ENCODE measurements at regions not wholly inside any gene's neighbourhood (a gene's known extent, or its start where the extent isn't known, plus 50 kb on each side); places are given as distances from the start of the nearest gene placed in this dataset.
A peak's percentile ranks its signal among the peaks of the same experiment; 100 is the strongest.

DNA sequence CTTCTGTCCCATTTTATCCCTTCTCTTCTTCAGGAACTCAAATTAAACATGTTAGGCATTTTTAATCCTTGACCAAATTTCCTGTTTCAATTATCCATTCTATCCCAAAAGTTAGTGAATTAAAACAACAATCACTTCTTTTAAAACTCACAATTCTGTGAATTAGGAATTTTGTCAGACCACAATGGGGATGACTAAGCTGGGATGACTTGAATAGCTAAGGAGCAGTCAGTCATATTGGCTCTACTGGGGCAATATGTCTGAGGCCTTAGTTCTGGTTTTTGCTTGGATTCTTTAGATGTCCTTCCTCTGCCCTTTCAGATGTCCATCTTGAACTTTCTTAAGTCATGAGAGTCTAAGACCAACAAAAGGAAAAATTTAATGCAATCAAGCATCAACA, 178.2 kb upstream of the TGFBR2 start:
- TF ChIP-seq, protein P1, sequence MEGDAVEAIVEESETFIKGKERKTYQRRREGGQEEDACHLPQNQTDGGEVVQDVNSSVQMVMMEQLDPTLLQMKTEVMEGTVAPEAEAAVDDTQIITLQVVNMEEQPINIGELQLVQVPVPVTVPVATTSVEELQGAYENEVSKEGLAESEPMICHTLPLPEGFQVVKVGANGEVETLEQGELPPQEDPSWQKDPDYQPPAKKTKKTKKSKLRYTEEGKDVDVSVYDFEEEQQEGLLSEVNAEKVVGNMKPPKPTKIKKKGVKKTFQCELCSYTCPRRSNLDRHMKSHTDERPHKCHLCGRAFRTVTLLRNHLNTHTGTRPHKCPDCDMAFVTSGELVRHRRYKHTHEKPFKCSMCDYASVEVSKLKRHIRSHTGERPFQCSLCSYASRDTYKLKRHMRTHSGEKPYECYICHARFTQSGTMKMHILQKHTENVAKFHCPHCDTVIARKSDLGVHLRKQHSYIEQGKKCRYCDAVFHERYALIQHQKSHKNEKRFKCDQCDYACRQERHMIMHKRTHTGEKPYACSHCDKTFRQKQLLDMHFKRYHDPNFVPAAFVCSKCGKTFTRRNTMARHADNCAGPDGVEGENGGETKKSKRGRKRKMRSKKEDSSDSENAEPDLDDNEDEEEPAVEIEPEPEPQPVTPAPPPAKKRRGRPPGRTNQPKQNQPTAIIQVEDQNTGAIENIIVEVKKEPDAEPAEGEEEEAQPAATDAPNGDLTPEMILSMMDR (IDR thresholded peaks at IDR 0.05; ENCODE audit: low read length, missing control alignments) = no peak
- no peak overlapping the region for H3K4me3 ChIP-seq (replicated peaks; ENCODE audit: low read depth, low read length)
- peak; percentile 41 for DNase-seq (ENCODE audit: low read depth)

DNA sequence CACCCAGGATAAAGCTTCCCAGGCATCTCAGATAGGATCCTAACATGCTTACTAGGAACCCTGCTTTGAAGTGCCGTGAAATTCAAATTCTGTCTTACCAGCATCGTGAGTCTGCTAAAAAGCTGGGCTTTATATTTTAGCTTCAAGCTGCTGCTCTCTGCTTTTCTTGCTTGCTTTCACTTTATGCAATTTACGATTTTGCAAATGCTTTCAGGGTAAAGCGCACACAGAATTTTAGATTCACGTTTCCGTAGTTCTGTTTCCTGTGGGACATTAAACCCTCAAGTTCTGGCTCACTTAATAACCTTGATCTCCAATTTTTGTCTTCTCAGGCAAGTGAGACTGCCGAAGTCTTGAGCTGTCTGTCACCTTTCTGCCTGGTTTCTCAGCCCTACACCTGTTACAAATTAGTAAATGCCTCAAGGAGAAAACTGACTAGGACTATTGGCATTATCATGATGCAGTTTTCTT, 170.5 kb upstream of the TGFBR2 start:
- no peak overlapping the region for H3K4me3 ChIP-seq (replicated peaks; ENCODE audit: low read depth, low read length)
- TF ChIP-seq, protein P1 (IDR thresholded peaks at IDR 0.05; ENCODE audit: low read length, missing control alignments) = no peak
- DNase-seq (ENCODE audit: low read depth) = no peak

DNA sequence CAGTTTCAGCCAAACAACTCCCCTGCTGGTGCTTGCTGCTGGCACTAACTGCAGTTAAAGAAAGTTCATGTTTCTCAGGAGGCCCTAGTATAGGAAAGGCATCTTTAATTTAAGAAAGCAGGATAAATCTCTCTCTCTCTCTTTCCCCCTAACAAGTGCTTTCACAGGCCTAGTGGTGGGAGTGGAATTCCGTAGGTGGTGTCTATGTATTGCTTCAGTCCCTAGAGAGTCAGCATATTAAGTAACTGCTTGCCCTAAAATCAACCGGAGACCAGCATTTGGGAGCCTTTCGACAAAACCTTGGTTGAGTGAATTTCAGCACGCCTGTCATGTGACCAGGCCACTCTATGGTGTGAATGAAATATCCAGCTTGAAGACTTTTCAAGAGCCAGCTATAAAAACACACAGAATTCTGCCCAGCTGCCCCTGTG, 169.2 kb upstream of the TGFBR2 start:
- H3K4me3 ChIP-seq (replicated peaks; ENCODE audit: low read depth, low read length) = no peak overlapping the region
- TF ChIP-seq, protein P1 (IDR thresholded peaks at IDR 0.05; ENCODE audit: low read length, missing control alignments) = no peak
- peak; percentile 76 for DNase-seq (ENCODE audit: low read depth)

DNA sequence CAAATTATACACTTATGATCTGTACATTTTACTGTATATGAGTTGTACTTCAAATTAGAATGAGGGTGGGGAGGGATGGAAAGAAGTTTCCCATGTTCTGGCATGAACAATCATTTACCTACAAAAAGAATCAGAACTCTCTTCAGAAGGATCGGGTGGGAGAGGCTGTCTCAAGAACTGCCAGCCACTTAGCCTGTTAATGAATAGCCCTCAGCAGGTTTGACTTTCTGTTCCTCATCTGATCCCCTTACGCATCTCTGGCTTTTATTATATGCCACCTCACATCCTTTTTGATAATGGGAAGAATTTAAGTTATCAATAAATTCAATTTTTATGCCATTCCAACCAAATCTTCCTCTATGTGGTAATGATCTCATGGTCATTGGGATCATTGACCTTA, 168.3 kb upstream of the TGFBR2 start:
- no peak overlapping the region for H3K4me3 ChIP-seq (replicated peaks; ENCODE audit: low read depth, low read length)
- DNase-seq (ENCODE audit: low read depth) = no peak
- TF ChIP-seq, protein P1 (IDR thresholded peaks at IDR 0.05; ENCODE audit: low read length, missing control alignments) = no peak

DNA sequence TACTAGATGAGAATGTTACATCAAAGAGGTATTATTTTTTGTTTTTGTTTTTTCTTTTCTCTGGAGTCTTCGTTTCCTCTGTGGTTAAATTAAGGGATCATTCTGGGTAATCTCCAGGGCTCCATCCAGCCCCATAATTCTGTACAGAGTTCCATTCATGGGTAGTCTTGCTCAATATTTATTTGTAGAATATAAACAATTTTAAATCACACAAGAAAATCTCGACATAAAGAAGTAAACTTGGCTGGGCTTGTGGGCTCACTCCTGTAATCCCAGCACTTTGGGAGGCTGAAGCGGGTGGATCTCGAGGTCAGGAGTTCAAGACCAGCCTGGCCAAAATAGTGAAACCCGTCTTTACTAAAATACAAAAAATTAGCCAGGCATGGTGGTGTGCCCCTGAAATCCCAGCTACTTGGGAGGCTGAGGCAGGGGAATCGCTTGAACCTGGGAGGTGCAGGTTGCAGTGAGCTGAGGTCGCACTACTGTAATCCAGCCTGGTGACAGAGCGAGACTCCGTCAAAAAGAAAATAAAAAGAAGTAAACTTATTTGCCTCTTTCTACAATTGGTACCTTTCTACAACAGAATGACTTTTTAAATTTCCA, 166.8 kb upstream of the TGFBR2 start:
- no peak overlapping the region for H3K4me3 ChIP-seq (replicated peaks; ENCODE audit: low read depth, low read length)
- TF ChIP-seq, protein P1 (IDR thresholded peaks at IDR 0.05; ENCODE audit: low read length, missing control alignments) = no peak
- no peak for DNase-seq (ENCODE audit: low read depth)

DNA sequence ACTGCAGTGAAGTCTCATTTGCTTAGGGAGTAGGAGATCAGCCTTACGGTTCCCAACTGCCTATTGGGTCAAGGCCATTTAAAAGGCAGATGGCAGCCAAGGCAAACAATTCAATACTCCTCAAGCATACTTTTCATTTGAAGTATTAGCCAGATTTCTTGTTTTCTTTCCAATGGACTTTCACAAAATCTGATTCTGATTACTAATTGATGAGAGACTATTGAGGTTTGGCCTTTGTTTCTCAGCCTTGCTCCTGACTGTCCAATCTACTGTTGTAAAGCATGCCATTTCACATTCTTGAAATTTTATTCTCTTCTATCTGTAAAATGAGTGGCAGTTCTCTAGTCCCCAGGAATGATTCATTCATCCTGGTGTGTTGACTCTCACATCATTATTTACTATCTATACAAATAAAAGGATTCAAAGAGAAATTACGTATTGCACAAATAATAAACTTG, 166.2 kb upstream of the TGFBR2 start:
- TF ChIP-seq, protein P1 (IDR thresholded peaks at IDR 0.05; ENCODE audit: low read length, missing control alignments) = no peak
- H3K4me3 ChIP-seq (replicated peaks; ENCODE audit: low read depth, low read length) = no peak overlapping the region
- DNase-seq (ENCODE audit: low read depth) = peak; percentile 45

DNA sequence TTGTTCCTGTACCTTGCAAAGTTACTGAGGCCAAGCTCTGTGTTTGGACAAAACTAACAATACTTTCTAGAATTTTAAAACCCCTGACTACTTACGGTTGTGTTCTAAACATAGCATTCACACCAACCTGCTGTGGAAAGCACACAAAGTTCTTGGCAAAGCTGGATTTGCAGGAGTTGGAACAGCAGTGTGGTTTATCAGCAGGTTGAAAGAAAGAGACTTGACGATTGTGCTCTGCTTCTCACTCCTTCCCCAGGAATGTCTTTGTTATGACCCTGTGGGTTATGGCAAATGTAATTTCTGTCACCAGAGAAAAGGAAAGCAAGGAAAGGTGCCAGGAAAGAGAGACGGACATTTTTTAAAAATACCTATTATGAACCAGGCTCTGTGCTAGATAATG, 165.5 kb upstream of the TGFBR2 start:
- TF ChIP-seq, protein P1 (IDR thresholded peaks at IDR 0.05; ENCODE audit: low read length, missing control alignments) = no peak
- peak; percentile 87 for DNase-seq (ENCODE audit: low read depth)
- H3K4me3 ChIP-seq (replicated peaks; ENCODE audit: low read depth, low read length) = no peak overlapping the region
